HG03196 (cell line): ENCODE measurements at regions not wholly inside any gene's neighbourhood (a gene's known extent, or its start where the extent isn't known, plus 50 kb on each side); places are given as distances from the start of the nearest gene placed in this dataset.

Experiments used
- ATAC-seq: cut with Tn5 transposase; IDR thresholded peaks from one replicate; pipeline ENCODE4 v1.9.1; 2021; ENCODE audit not compliant: unreplicated experiment

- no peak for ATAC-seq
These were observed 375.0 kb downstream of the MAN2A1 start for GRCh38 chr5:110064603-110065268.

DNA sequence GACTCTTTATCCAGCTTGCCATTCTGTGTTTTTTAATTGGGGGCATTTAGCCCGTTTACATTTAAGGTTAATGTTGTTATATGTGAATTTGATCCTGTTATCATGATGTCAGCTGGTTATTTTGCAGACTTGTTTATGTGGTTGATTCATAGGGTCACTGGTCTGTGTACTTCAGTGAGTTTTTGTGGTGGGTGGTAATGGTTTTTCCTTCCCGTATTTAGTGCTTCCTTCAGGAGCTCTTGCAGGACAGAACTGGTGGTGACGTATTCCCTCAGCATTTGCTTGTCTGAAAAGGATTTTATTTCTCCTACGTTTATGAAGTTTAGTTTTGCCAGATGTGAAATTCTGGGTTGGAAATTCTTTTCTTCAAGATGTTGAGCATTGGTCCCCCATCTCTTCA lies 381.1 kb downstream of the MAN2A1 start:
- ATAC-seq, result no peak

DNA sequence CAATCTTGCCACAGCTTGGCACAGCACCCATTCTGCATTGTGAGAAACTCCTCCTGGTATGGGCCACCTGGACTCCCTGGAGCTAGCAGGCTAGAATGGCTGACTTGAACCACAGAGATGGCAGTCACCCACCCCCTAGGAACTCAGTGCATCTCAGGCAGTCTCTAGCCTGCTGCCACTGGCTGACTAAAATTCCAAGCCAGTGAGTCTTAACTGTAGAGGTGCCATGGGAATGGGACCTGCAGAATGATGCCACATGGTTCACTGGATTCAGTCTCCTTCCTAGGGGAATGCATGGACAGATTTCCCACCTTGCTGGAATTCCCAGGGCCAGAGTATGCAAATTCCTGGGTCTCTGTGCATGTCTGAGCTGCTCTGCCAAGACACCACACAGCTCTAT lies 382.9 kb downstream of the MAN2A1 start:
- no peak for ATAC-seq

DNA sequence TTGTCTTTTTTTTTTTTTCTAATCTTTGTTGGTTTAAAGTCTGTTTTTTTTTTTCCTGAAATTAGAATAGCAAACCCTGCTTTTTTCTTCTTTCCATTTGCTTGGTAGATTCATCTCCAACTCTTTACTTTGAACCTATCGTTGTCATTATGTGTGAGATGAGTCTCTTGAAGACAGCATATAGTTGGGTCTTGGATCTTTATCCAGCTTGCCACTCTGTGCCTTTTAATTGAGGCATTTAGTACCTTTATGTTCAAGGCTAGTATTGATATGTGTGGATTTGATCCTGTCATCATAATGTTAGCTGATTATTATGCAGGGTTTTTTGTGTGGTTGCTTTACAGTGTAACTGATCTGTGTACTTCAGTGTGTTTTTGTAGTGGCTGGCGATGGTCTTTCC lies 383.8 kb downstream of the MAN2A1 start:
- ATAC-seq, result no peak

GRCh38 chr5:110075656-110076055 lies 385.9 kb downstream of the MAN2A1 start:
- ATAC-seq, result no peak

DNA sequence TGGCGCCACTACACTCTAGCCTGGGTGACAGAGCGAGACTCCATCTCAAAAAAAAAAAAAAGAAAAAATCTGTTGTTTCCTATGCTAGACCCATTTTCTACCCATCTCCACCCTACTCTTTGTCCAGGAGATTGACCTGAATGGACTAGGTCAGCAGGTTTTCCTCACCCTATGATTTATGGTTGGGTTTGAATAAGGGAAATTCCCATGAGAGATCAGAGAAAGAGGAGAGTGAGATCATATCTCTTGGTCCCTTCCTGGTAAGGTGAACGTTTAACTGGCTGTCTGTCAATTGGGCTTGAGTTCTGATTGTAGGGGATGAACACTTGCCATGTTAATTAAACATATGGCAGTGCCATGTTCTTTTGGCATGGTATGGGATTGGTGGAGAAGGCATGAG lies 387.4 kb downstream of the MAN2A1 start:
- ATAC-seq, result no peak

GRCh38 chr5:110082194-110082593 lies 392.5 kb downstream of the MAN2A1 start:
- ATAC-seq, result no peak

GRCh38 chr5:110082863-110083262 lies 393.1 kb downstream of the MAN2A1 start:
- no peak for ATAC-seq

- ATAC-seq, result no peak
These were observed 396.1 kb downstream of the MAN2A1 start for GRCh38 chr5:110085826-110086225.

- ATAC-seq, result no peak
These were observed 397.1 kb downstream of the MAN2A1 start for GRCh38 chr5:110086658-110087388.

GRCh38 chr5:110087829-110088228 lies 398.1 kb downstream of the MAN2A1 start:
- no peak for ATAC-seq

DNA sequence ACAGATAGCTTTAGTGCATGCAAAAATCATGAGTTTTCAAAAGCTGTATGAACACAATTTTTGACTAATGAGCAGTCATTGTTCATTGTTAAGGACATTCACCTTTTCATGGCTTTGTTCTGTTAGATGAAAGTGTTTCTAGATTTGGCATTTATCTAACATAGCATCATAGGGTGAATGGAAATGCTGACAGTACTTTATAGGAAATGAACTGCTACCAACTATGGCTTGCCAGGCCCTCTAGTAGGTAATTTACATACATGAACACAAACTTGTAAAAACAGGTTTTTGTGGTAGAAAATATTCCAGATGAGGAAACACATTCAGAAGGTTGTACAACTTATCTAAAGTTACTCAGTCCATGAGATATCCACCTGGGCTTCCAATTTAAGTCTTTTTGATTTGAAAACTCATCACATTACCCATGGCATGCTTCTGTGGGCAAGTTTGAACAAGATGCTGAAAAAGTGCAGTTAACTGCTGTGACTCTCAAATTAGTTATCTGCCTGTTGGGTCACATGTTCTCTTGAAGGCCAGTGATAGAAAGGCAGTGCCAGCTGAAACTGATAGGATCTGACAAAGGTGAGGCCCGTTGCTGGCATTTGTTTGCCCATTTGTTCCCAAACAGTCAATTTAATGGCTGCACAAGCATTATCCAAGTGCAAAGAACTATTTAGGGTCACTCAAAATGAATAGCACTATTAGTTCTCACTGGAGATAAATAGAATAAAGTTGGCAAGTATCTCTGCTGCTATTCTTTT lies 399.1 kb downstream of the MAN2A1 start:
- ATAC-seq, result no peak

- no peak for ATAC-seq
These were observed 403.4 kb downstream of the MAN2A1 start for GRCh38 chr5:110092955-110093785.

GRCh38 chr5:110094109-110094508 lies 404.4 kb downstream of the MAN2A1 start:
- no peak for ATAC-seq

DNA sequence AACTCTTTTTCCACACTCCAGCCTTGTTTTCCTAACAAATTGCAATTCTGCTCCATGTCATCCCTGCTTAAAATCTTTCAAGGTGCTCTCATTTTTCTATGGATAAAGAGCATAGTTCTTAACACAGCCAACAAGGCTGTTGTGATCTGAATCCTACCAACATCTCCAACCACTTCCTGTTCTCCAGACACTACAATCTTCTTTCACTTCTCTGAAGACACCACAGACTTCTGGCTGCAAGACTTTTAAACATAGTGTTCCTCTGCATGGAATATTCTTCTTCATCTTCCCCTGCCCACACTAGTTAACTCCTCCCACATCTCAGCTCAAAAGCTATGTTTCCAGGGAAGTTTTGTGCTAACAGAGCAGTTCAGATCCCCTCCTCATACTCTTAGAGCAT lies 404.8 kb downstream of the MAN2A1 start:
- no peak for ATAC-seq

DNA sequence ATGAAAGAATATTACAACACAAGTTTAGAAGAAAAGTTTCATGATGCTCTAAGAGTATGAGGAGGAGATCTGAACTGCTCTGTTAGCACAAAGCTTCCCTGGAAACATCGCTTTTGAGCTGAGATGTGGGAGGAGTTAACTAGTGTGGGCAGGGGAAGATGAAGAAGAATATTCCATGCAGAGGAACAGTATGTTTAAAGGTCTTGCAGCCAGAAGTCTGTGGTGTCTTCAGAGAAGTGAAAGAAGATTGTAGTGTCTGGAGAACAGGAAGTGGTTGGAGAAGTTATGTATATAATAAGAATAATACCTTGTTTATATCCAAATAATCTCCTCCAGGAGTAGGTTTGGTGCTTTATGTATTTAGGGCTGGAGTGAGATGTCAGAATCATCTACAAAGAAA lies 406.7 kb downstream of the MAN2A1 start:
- no peak for ATAC-seq

GRCh38 chr5:110099572-110099971 lies 409.8 kb downstream of the MAN2A1 start:
- no peak for ATAC-seq

GRCh38 chr5:110103081-110103480 lies 413.4 kb downstream of the MAN2A1 start:
- ATAC-seq, result no peak

DNA sequence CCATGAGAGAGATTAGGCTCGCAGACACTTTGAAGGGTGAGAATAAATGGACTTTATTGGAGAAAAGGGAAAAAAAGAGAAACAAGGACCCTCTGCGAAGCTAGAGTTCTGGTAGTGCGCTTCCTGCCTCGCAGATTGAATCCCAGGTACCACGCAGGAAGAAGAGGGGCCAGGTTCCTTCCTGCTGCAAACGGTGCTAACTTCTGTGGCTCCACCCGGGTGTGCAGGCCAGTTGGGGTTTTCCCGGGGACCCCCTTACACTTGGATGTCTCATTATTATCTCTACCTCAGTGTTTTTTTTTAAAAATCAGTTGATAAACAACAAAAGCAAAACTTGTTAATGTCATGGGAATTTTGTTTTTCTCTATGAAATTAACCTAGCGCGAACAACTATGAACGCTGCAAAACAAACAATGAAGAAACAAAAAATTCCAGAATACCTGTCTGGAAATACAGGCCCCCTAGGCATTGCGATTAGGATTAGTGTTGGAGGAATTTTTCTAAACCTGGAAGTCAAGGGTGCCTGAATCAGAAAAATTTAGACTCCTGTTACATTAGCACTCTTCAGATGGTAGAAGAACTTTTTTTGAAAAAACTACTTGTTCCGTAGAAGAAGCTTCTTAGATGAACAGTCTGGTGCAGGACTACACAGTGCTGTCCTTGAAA lies 414.5 kb downstream of the MAN2A1 start:
- ATAC-seq, result no peak
